ENCODE measurements at regions not wholly inside any gene's neighbourhood (a gene's known extent, or its start where the extent isn't known, plus 50 kb on each side); places are given as distances from the start of the nearest gene placed in this dataset.

DNA sequence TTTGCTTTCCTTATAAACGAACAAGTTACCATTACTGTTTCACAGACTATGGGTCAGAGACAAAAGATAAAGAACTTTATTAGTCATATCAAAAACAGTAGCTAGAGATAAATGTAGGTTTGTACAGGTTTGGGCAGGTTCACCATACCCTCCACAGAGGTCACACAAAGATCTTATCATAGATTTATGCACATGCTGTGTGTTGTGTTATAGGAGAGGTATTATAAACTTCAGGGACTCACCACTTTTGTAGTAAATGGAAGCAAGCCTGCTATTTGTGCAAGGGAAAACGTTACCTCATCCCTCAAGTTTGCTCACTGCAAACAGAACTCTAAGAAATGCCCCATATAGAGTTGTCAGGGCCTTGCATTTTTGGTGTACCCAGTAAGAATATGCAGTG lies 584.5 kb upstream of the LRRTM1 start:
- no peaks in the 10 kb centered on the region for H3K9me3 ChIP-seq (replicated peaks; ENCODE audit: control insufficient read depth, insufficient read depth, low read length)
- CTCF ChIA-PET = interaction anchor here (0.6 kb wide), 1 partner anchor 808 kb away, joined by 4 read pairs; no protein-coding TSS in a partner anchor

More for the DNA sequence above, 584.5 kb upstream of the LRRTM1 start:
- DNase-seq (ENCODE audit: low read depth, low spot score) = no peak
- Histone ChIP-seq H3K4me3 (no peak overlapping the region), H4K20me1 (ENCODE audit: control insufficient read depth, insufficient read depth) (no peaks in the 10 kb centered on the region), H2AFZ (ENCODE audit: control insufficient read depth, low read depth, low read length) (no peak overlapping the region), H3K36me3 (ENCODE audit: control insufficient read depth in 2 of 2, insufficient read depth in 2 of 2, low read length in 1 of 2) (no peaks in the 10 kb centered on the region), H3K79me2 (ENCODE audit: control insufficient read depth, insufficient read depth, low read length) (no peaks in the 10 kb centered on the region), H3K9ac (ENCODE audit: control insufficient read depth, insufficient read depth, low read length) (no peak overlapping the region), H3K4me2 (ENCODE audit: control insufficient read depth, insufficient read depth) (no peak overlapping the region), H3K4me1 (ENCODE audit: control insufficient read depth, insufficient read depth, low read length) (no peaks in the 10 kb centered on the region), H3K27ac (ENCODE audit: control insufficient read depth, insufficient read depth) (no peak overlapping the region), H3K27me3 (replicated peaks in 1 of 2; ENCODE audit: control insufficient read depth in 2 of 2, insufficient read depth in 2 of 2, low read length in 1 of 2) (no peaks in the 10 kb centered on the region)
- BruUV-seq (replicated peaks) = no TSS peak
- 23% methylated on average over 2 of the region's 2 CpGs for WGBS (ENCODE audit: insufficient coverage, insufficient replicate concordance, low lambda C conversion rate, missing lambda C conversion rate)
- no peak for FAIRE-seq
- ChIA-PET POLR2A (no interaction called here), RAD21 (ENCODE audit: unreplicated experiment) (no interaction called here), SMC1A (ENCODE audit: uncharacterized antibody, unreplicated experiment) (no interaction called here)
- in situ Hi-C loops (cut with MboI) (no loop called here), intact Hi-C loops (cut with micrococcal nuclease; ENCODE audit: unreplicated experiment) (no loop called here)
- TF ChIP-seq ZBTB33 (IDR thresholded peaks at IDR 0.05) = no peak
- TF ChIP-seq SIX5 (IDR thresholded peaks at IDR 0.05; ENCODE audit: low read depth, low read length, severe bottlenecking) = no peak
- TF ChIP-seq RUNX3 (IDR thresholded peaks at IDR 0.05; ENCODE audit: low read length) = no peak
- TF ChIP-seq IKZF2 (IDR thresholded peaks at IDR 0.05) = no peak
- no peak for TF ChIP-seq STAT3 (IDR thresholded peaks at IDR 0.05; ENCODE audit: low read depth, low read length)
- no peak for TF ChIP-seq PAX8 (IDR thresholded peaks at IDR 0.05)
- TF ChIP-seq, protein P1, sequence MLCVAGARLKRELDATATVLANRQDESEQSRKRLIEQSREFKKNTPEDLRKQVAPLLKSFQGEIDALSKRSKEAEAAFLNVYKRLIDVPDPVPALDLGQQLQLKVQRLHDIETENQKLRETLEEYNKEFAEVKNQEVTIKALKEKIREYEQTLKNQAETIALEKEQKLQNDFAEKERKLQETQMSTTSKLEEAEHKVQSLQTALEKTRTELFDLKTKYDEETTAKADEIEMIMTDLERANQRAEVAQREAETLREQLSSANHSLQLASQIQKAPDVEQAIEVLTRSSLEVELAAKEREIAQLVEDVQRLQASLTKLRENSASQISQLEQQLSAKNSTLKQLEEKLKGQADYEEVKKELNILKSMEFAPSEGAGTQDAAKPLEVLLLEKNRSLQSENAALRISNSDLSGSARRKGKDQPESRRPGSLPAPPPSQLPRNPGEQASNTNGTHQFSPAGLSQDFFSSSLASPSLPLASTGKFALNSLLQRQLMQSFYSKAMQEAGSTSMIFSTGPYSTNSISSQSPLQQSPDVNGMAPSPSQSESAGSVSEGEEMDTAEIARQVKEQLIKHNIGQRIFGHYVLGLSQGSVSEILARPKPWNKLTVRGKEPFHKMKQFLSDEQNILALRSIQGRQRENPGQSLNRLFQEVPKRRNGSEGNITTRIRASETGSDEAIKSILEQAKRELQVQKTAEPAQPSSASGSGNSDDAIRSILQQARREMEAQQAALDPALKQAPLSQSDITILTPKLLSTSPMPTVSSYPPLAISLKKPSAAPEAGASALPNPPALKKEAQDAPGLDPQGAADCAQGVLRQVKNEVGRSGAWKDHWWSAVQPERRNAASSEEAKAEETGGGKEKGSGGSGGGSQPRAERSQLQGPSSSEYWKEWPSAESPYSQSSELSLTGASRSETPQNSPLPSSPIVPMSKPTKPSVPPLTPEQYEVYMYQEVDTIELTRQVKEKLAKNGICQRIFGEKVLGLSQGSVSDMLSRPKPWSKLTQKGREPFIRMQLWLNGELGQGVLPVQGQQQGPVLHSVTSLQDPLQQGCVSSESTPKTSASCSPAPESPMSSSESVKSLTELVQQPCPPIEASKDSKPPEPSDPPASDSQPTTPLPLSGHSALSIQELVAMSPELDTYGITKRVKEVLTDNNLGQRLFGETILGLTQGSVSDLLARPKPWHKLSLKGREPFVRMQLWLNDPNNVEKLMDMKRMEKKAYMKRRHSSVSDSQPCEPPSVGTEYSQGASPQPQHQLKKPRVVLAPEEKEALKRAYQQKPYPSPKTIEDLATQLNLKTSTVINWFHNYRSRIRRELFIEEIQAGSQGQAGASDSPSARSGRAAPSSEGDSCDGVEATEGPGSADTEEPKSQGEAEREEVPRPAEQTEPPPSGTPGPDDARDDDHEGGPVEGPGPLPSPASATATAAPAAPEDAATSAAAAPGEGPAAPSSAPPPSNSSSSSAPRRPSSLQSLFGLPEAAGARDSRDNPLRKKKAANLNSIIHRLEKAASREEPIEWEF (IDR thresholded peaks at IDR 0.05; ENCODE audit: insufficient replicate concordance, low read depth, low read length) = no peak
- no peak for TF ChIP-seq KAT2A (conservative IDR thresholded peaks at IDR 0.05; ENCODE audit: control insufficient read depth, low read depth, low read length)
- no peak for ATAC-seq
